ENCODE measurements at regions not wholly inside any gene's neighbourhood (a gene's known extent, or its start where the extent isn't known, plus 50 kb on each side); places are given as distances from the start of the nearest gene placed in this dataset.

DNA sequence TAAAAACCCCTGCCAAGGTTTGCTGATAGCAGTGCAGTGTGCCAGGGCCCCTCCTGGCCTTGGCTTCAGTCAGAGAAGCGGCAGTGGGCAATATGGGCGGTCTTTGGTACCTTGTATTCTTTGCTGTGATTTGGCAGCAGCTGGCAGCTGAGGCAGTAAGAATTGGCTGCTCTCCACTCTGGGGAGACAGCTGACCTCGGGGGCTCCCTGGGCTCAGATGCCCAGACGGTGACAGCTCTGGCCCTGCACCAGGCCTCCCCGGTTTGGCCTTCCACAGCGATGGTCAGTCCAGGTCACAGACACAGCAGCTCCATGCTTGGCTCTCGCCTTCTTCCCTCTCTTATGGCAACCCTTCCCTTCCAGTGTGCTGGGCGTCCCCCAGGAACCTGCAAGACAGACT, 330.9 kb downstream of the BCOR start:
- TF ChIP-seq, protein P1, sequence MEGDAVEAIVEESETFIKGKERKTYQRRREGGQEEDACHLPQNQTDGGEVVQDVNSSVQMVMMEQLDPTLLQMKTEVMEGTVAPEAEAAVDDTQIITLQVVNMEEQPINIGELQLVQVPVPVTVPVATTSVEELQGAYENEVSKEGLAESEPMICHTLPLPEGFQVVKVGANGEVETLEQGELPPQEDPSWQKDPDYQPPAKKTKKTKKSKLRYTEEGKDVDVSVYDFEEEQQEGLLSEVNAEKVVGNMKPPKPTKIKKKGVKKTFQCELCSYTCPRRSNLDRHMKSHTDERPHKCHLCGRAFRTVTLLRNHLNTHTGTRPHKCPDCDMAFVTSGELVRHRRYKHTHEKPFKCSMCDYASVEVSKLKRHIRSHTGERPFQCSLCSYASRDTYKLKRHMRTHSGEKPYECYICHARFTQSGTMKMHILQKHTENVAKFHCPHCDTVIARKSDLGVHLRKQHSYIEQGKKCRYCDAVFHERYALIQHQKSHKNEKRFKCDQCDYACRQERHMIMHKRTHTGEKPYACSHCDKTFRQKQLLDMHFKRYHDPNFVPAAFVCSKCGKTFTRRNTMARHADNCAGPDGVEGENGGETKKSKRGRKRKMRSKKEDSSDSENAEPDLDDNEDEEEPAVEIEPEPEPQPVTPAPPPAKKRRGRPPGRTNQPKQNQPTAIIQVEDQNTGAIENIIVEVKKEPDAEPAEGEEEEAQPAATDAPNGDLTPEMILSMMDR (IDR thresholded peaks at IDR 0.05; ENCODE audit: low read depth, low read length, missing input control) = no peak
- TF ChIP-seq RAD21 (IDR thresholded peaks at IDR 0.05) (no peak), TAF1 (conservative IDR thresholded peaks at IDR 0.05) (no peak), GABPA (IDR thresholded peaks at IDR 0.05 in 1 of 2, conservative IDR thresholded peaks at IDR 0.05 in 1 of 2) (no peak), NR2F2 (IDR thresholded peaks at IDR 0.05) (no peak)
- TF ChIP-seq, protein P2, sequence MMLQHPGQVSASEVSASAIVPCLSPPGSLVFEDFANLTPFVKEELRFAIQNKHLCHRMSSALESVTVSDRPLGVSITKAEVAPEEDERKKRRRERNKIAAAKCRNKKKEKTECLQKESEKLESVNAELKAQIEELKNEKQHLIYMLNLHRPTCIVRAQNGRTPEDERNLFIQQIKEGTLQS (IDR thresholded peaks at IDR 0.05) = no peak
- TF ChIP-seq, protein P3, sequence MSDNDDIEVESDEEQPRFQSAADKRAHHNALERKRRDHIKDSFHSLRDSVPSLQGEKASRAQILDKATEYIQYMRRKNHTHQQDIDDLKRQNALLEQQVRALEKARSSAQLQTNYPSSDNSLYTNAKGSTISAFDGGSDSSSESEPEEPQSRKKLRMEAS (IDR thresholded peaks at IDR 0.05) = no peak
